A673 (cell line): ENCODE measurements at regions not wholly inside any gene's neighbourhood (a gene's known extent, or its start where the extent isn't known, plus 50 kb on each side); places are given as distances from the start of the nearest gene placed in this dataset.

Experiments
- BruUV-seq: library from RNA; stranded (reverse); fragments of 400-500 nt; replicated peaks from 2 replicates; lab custom pipeline; 2021; lab: Mats Ljungman, UMichigan
- CTCF ChIA-PET: fragments of 300-600 bp; sonication (Branson Sonifier 250); formaldehyde crosslinking; loops from one replicate; lab custom pipeline; 2022; ENCODE audit warnings: antibody characterized with exemption; lab: Charles Lee
- POLR2A ChIA-PET: fragments of 300-600 bp; sonication (Branson Sonifier 250); formaldehyde crosslinking; loops from one replicate; lab custom pipeline; 2022; ENCODE audit warnings: antibody characterized with exemption; ENCODE audit not compliant: low non-redundant PET; lab: Charles Lee
- DNase-seq: peaks from one replicate; pipeline ENCODE4 v3.0.0-alpha.2; 2015; ENCODE audit warnings: low spot score
- H3K27ac ChIP-seq: fragments of 200-600 bp; sonication (generic); 2 replicates; pipeline ENCODE4 v1.5.1; 2016; ENCODE audit warnings: mixed run types, low read depth, mild to moderate bottlenecking, mixed read lengths, antibody characterized with exemption, low read length; ENCODE audit not compliant: poor library complexity, severe bottlenecking
- H3K27me3 ChIP-seq: fragments of 200-600 bp; sonication (generic); replicated peaks from 2 replicates; pipeline ENCODE4 v1.6.1; 2017; ENCODE audit warnings: mixed run types, low read depth, mild to moderate bottlenecking, mixed read lengths, antibody characterized with exemption, low read length; ENCODE audit not compliant: insufficient read depth, poor library complexity
- H3K36me3 ChIP-seq: fragments of 200-600 bp; sonication (generic); 2 replicates; pipeline ENCODE4 v1.6.1; 2016; ENCODE audit warnings: mixed run types, mild to moderate bottlenecking, mixed read lengths, antibody characterized with exemption, low read length; ENCODE audit not compliant: insufficient read depth, poor library complexity, severe bottlenecking
- H3K4me1 ChIP-seq: fragments of 200-600 bp; sonication (generic); 2 replicates; pipeline ENCODE4 v1.6.1; 2017; ENCODE audit warnings: mixed run types, mild to moderate bottlenecking, mixed read lengths, antibody characterized with exemption, low read length; ENCODE audit not compliant: insufficient read depth, poor library complexity, severe bottlenecking
- H3K4me3 ChIP-seq: fragments of 200-600 bp; sonication (generic); 2 replicates; pipeline ENCODE4 v1.5.1; 2016; ENCODE audit warnings: low read depth, mixed run types, mild to moderate bottlenecking, mixed read lengths, low read length; ENCODE audit not compliant: poor library complexity, severe bottlenecking
- H3K9me3 ChIP-seq: fragments of 200-600 bp; sonication (generic); 2 replicates; pipeline ENCODE4 v1.6.1; 2016; ENCODE audit warnings: mixed run types, low read depth, mild to moderate bottlenecking, mixed read lengths, antibody characterized with exemption, low read length; ENCODE audit not compliant: poor library complexity, severe bottlenecking
- CTCF ChIP-seq: fragments of 300-800, 200-600 bp; sonication (generic); conservative IDR thresholded peaks from 2 replicates; pipeline ENCODE4 v1.5.1; 2017; ENCODE audit warnings: low read depth, mild to moderate bottlenecking, antibody characterized with exemption, low read length, moderate library complexity, mixed read lengths
- EZH2 ChIP-seq: fragments of 200-600 bp; sonication (generic); IDR thresholded peaks from 2 replicates; pipeline ENCODE4 v1.6.1; 2017; ENCODE audit warnings: borderline replicate concordance, low read depth, mild to moderate bottlenecking, mixed read lengths, antibody characterized with exemption, low read length; ENCODE audit not compliant: poor library complexity, severe bottlenecking
- intact Hi-C: fragments of 100-400 bp; cut with micrococcal nuclease; formaldehyde crosslinking; loops from one replicate; pipeline ENCODE4 v1.10.0; 2022; ENCODE audit not compliant: unreplicated experiment

GRCh38 chr13:112242777-112243176 is 133.4 kb upstream of the SPACA7 start:
- no peaks in the 10 kb centered on the region for H3K9me3 ChIP-seq
- no peak overlapping the region for H3K27ac ChIP-seq
- CTCF ChIA-PET, result no interaction called here
- no peaks in the 10 kb centered on the region for H3K4me1 ChIP-seq
- TF ChIP-seq EZH2 (no peak), CTCF (no peak)
- no peak overlapping the region for H3K4me3 ChIP-seq
- intact Hi-C loops, result no loop called here
- POLR2A ChIA-PET, result no interaction called here
- H3K27me3 ChIP-seq, result peaks cover 41% of the 10 kb centered on the region
- BruUV-seq, result no TSS peak
- H3K36me3 ChIP-seq, result no peaks in the 10 kb centered on the region
- no peak for DNase-seq

GRCh38 chr13:112244061-112244460 is 132.1 kb upstream of the SPACA7 start:
- Histone ChIP-seq H3K4me3 (no peak overlapping the region), H3K9me3 (no peaks in the 10 kb centered on the region), H3K27ac (no peak overlapping the region), H3K36me3 (no peaks in the 10 kb centered on the region), H3K27me3 (peaks cover 53% of the 10 kb centered on the region), H3K4me1 (no peaks in the 10 kb centered on the region)
- POLR2A ChIA-PET, result no interaction called here
- TF ChIP-seq EZH2 (no peak), CTCF (no peak)
- CTCF ChIA-PET, result no interaction called here
- DNase-seq, result no peak
- intact Hi-C loops, result no loop called here
- no TSS peak for BruUV-seq

GRCh38 chr13:112244495-112245177 is 131.5 kb upstream of the SPACA7 start:
- Histone ChIP-seq H3K36me3 (no peaks in the 10 kb centered on the region), H3K4me1 (no peaks in the 10 kb centered on the region), H3K27ac (no peak overlapping the region), H3K4me3 (no peak overlapping the region), H3K9me3 (no peaks in the 10 kb centered on the region), H3K27me3 (peaks cover 59% of the 10 kb centered on the region)
- ChIA-PET CTCF (no interaction called here), POLR2A (no interaction called here)
- BruUV-seq, result no TSS peak
- no peak for DNase-seq
- intact Hi-C loops, result no loop called here
- TF ChIP-seq CTCF, result no peak
- TF ChIP-seq EZH2, result no peak
